PC-9 (cell line): ENCODE measurements at regions not wholly inside any gene's neighbourhood (a gene's known extent, or its start where the extent isn't known, plus 50 kb on each side); places are given as distances from the start of the nearest gene placed in this dataset.

Experiments used
- BruUV-seq: library from RNA; stranded (reverse); fragments of 400-500 nt; replicated peaks from 2 replicates; lab custom pipeline; 2021; lab: Mats Ljungman, UMichigan
- CTCF ChIA-PET: fragments of 300-600 bp; sonication (Branson Sonifier 250); formaldehyde crosslinking; loops from one replicate; lab custom pipeline; 2022; ENCODE audit warnings: antibody characterized with exemption; lab: Charles Lee
- POLR2A ChIA-PET: fragments of 300-600 bp; sonication (Branson Sonifier 250); formaldehyde crosslinking; loops from one replicate; lab custom pipeline; 2022; ENCODE audit warnings: antibody characterized with exemption; ENCODE audit not compliant: unreplicated experiment; lab: Charles Lee
- DNase-seq, 2 experiments: peaks; one replicate each; pipeline versions ENCODE4 v3.0.0 to v3.0.0-alpha.2; 2015 to 2022; ENCODE audit warnings: mixed read lengths in 1 of 2
- H2AFZ ChIP-seq: fragments of 200-600 bp; sonication (generic); 2 replicates; pipeline ENCODE4 v1.8.1; 2017; ENCODE audit warnings: antibody characterized with exemption
- H3F3A ChIP-seq: fragments of 200-600 bp; sonication (generic); 2 replicates; pipeline ENCODE4 v1.8.1; 2017; ENCODE audit warnings: antibody characterized with exemption, mild to moderate bottlenecking, low read depth; ENCODE audit not compliant: insufficient read depth
- H3K27ac ChIP-seq: fragments of 200-600 bp; sonication (generic); 2 replicates; pipeline ENCODE4 v1.6.1; 2016; ENCODE audit warnings: mixed run types
- H3K27me3 ChIP-seq: fragments of 200-600 bp; sonication (generic); 2 replicates; pipeline ENCODE4 v1.6.1; 2016; ENCODE audit warnings: low read depth, mixed run types; ENCODE audit not compliant: insufficient read depth
- H3K36me3 ChIP-seq: fragments of 200-600 bp; sonication (generic); 2 replicates; pipeline ENCODE4 v1.6.1; 2016; ENCODE audit warnings: low read depth, mixed run types
- H3K4me1 ChIP-seq: fragments of 200-600 bp; sonication (generic); replicated peaks from 2 replicates; pipeline ENCODE4 v1.6.1; 2016; ENCODE audit warnings: mixed run types; ENCODE audit not compliant: insufficient read depth
- H3K4me2 ChIP-seq: fragments of 200-600 bp; sonication (generic); 2 replicates; pipeline ENCODE4 v1.6.1; 2017; ENCODE audit warnings: mixed run types
- H3K4me3 ChIP-seq: fragments of 200-600 bp; sonication (generic); 2 replicates; pipeline ENCODE4 v1.6.1; 2016; ENCODE audit warnings: mixed run types
- H3K79me2 ChIP-seq: fragments of 200-600 bp; sonication (generic); 2 replicates; pipeline ENCODE4 v1.6.1; 2017; ENCODE audit warnings: low read depth, mixed run types
- H3K9me2 ChIP-seq: fragments of 200-600 bp; sonication (generic); 2 replicates; pipeline ENCODE4 v1.8.1; 2017; ENCODE audit warnings: mild to moderate bottlenecking; ENCODE audit not compliant: insufficient read depth
- H3K9me3 ChIP-seq: fragments of 200-600 bp; sonication (generic); 2 replicates; pipeline ENCODE4 v1.8.1; 2016; ENCODE audit warnings: low read depth; ENCODE audit not compliant: insufficient read depth
- H4K20me1 ChIP-seq: fragments of 200-600 bp; sonication (generic); 2 replicates; pipeline ENCODE4 v1.8.1; 2017; ENCODE audit not compliant: insufficient read depth
- EZH2 ChIP-seq: fragments of 200-600 bp; sonication (generic); IDR thresholded peaks from 2 replicates; pipeline ENCODE4 v1.8.0; 2017; ENCODE audit warnings: antibody characterized with exemption, low read depth
- intact Hi-C: fragments of 100-400 bp; cut with micrococcal nuclease; formaldehyde crosslinking; loops from one replicate; pipeline ENCODE4 v1.10.0; 2022; ENCODE audit not compliant: unreplicated experiment
- TF ChIP-seq, protein P1 (sequence below): fragments of 200-600 bp; sonication (generic); conservative IDR thresholded peaks from 2 replicates; pipeline ENCODE4 v1.6.1; 2017; ENCODE audit warnings: mixed run types, antibody characterized with exemption, mild to moderate bottlenecking, moderate library complexity

DNA sequence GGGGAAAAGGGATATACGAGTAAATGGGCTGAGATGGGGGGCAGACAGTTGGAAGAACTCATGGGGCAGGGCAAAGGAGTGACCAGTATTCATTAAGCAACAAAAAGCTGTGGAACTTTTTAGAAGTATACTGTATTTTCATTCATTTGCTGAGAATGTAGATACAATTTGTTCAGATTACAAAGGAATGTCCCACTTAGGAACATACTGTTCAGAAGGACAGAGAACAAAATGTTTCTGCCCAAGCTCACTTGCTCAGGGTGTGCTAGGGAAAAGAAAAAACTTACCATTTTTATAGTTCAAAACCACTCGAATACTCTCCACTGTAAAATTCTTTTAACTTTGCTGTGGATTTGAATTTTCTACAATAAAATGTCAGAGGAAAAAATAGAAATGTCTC is 135.2 kb upstream of the AFF2 start:
- no TSS peak for BruUV-seq
- CTCF ChIA-PET: no interaction called here
- intact Hi-C loops: no loop called here

DNA sequence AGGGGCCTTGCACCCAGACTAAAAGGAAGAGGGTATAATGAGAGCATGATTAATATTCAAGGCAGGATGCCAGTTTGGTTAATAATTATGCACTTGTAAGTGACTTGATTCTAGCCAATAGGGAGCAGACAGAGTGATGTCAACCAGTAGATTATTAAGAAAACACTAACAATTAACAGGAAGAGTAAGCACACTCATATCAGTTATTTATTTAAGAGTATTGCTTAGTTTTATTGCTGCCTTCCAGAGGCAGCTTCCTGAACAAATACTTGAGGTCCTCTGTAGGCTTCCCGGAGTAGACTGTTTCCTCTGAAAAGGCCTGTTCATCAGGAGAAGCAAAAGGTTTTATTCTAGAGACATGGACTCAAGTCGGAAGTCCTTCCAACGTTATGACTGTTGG is 129.1 kb upstream of the AFF2 start:
- intact Hi-C loops: no loop called here
- no peaks in the 10 kb centered on the region; the same call in 1 of the 2 replicates for H3K9me3 ChIP-seq
- H3K27me3 ChIP-seq: no peaks in the 10 kb centered on the region
- H3K9me2 ChIP-seq: no peaks in the 10 kb centered on the region
- H3K4me3 ChIP-seq: no peak overlapping the region
- H4K20me1 ChIP-seq: no peaks in the 10 kb centered on the region
- no peaks in the 10 kb centered on the region for H3F3A ChIP-seq
- TF ChIP-seq EZH2: no peak
- TF ChIP-seq, protein P1, sequence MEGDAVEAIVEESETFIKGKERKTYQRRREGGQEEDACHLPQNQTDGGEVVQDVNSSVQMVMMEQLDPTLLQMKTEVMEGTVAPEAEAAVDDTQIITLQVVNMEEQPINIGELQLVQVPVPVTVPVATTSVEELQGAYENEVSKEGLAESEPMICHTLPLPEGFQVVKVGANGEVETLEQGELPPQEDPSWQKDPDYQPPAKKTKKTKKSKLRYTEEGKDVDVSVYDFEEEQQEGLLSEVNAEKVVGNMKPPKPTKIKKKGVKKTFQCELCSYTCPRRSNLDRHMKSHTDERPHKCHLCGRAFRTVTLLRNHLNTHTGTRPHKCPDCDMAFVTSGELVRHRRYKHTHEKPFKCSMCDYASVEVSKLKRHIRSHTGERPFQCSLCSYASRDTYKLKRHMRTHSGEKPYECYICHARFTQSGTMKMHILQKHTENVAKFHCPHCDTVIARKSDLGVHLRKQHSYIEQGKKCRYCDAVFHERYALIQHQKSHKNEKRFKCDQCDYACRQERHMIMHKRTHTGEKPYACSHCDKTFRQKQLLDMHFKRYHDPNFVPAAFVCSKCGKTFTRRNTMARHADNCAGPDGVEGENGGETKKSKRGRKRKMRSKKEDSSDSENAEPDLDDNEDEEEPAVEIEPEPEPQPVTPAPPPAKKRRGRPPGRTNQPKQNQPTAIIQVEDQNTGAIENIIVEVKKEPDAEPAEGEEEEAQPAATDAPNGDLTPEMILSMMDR: no peak
- no peaks in the 10 kb centered on the region for H3K4me1 ChIP-seq
- BruUV-seq: no TSS peak
- no peaks in the 10 kb centered on the region for H3K79me2 ChIP-seq
- 0 out of 2 replicates have a peak overlapping the region, but pooled peaks have one; percentile 49 for H2AFZ ChIP-seq
- no peak overlapping the region for H3K4me2 ChIP-seq
- ChIA-PET POLR2A (no interaction called here), CTCF (no interaction called here)
- H3K27ac ChIP-seq: no peak overlapping the region
- no peaks in the 10 kb centered on the region for H3K36me3 ChIP-seq
- no peak for DNase-seq

More for the DNA sequence above, 135.2 kb upstream of the AFF2 start:
- Histone ChIP-seq H3K4me3 (no peak overlapping the region), H3K27ac (no peak overlapping the region), H3K9me2 (no peaks in the 10 kb centered on the region), H4K20me1 (no peaks in the 10 kb centered on the region), H3K4me1 (no peaks in the 10 kb centered on the region), H3K79me2 (no peaks in the 10 kb centered on the region), H3F3A (no peaks in the 10 kb centered on the region), H2AFZ (no peak overlapping the region), H3K4me2 (no peak overlapping the region), H3K36me3 (no peaks in the 10 kb centered on the region), H3K27me3 (no peaks in the 10 kb centered on the region), H3K9me3 (no peaks in the 10 kb centered on the region)
- no peak for DNase-seq
- TF ChIP-seq, protein P1: no peak
- no peak for TF ChIP-seq EZH2
- POLR2A ChIA-PET: no interaction called here

DNA sequence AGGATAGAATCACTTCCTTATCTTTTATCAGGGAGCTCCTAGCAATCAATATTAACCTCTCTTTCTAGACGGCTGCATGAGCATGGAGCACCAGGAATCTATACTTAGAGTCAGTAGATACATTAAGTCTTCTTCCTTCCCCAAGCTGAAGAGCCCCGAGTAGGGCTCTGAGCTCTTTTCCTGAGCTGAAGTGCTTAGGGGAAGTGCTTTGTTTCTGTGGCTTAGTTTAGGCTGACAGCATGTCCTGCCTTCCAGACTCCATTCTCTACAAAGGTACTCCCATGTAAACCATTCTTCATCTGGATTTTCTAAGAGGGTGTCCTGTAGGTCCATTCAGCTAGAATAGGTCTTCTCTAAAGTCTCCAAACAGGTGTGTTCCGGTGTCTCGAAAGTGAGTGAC is 127.5 kb upstream of the AFF2 start:
- no peaks in the 10 kb centered on the region for H3K9me2 ChIP-seq
- no peak for DNase-seq
- BruUV-seq: no TSS peak
- H3K4me2 ChIP-seq: no peak overlapping the region
- H3K27me3 ChIP-seq: no peaks in the 10 kb centered on the region
- H3K4me3 ChIP-seq: no peak overlapping the region
- intact Hi-C loops: no loop called here
- no peaks in the 10 kb centered on the region for H3F3A ChIP-seq
- ChIA-PET POLR2A (no interaction called here), CTCF (no interaction called here)
- no peak overlapping the region for H3K27ac ChIP-seq
- H3K79me2 ChIP-seq: no peaks in the 10 kb centered on the region
- H3K4me1 ChIP-seq: no peaks in the 10 kb centered on the region
- H3K36me3 ChIP-seq: no peaks in the 10 kb centered on the region
- H3K9me3 ChIP-seq: no peaks in the 10 kb centered on the region; the same call in 1 of the 2 replicates
- TF ChIP-seq, protein P1: no peak
- no peak for TF ChIP-seq EZH2
- H4K20me1 ChIP-seq: no peaks in the 10 kb centered on the region
- H2AFZ ChIP-seq: no peak overlapping the region
